Osteocyte (in vitro differentiated cells): ENCODE measurements at regions not wholly inside any gene's neighbourhood (a gene's known extent, or its start where the extent isn't known, plus 50 kb on each side); places are given as distances from the start of the nearest gene placed in this dataset.

Source experiments
- DNase-seq: peaks from one replicate; pipeline ENCODE4 v3.0.0; 2021; ENCODE audit warnings: mixed read lengths; ENCODE audit not compliant: unreplicated experiment; ENCODE audit errors: extremely low spot score
- H3K27ac Mint-ChIP-seq: one replicate; pipeline ENCODE4 v1.8.0; 2021; ENCODE audit warnings: mild to moderate bottlenecking, mixed read lengths; ENCODE audit not compliant: unreplicated experiment
- H3K27me3 Mint-ChIP-seq: one replicate; pipeline ENCODE4 v1.8.0; 2021; ENCODE audit warnings: mixed read lengths; ENCODE audit not compliant: unreplicated experiment
- H3K36me3 Mint-ChIP-seq: one replicate; pipeline ENCODE4 v1.8.0; 2021; ENCODE audit warnings: mixed read lengths; ENCODE audit not compliant: unreplicated experiment
- H3K4me1 Mint-ChIP-seq: one replicate; pipeline ENCODE4 v1.8.0; 2021; ENCODE audit warnings: mixed read lengths; ENCODE audit not compliant: unreplicated experiment
- H3K4me3 Mint-ChIP-seq: one replicate; pipeline ENCODE4 v1.8.0; 2021; ENCODE audit warnings: mild to moderate bottlenecking, moderate library complexity, mixed read lengths; ENCODE audit not compliant: unreplicated experiment
- H3K9me3 Mint-ChIP-seq: one replicate; pipeline ENCODE4 v1.8.0; 2021; ENCODE audit warnings: mixed read lengths; ENCODE audit not compliant: unreplicated experiment
- CTCF ChIP-seq: fragments of 200-600 bp; sonication (generic); IDR thresholded peaks from 2 replicates; pipeline ENCODE4 v1.5.0; 2021; ENCODE audit warnings: antibody characterized with exemption, mild to moderate bottlenecking, moderate library complexity

GRCh38 chr9:29214690-29215253 lies 1641.5 kb upstream of the C9orf72 start:
- H3K27ac Mint-ChIP-seq: no peak overlapping the region
- no peak for TF ChIP-seq CTCF
- peaks cover 13% of the 10 kb centered on the region for H3K4me1 Mint-ChIP-seq
- no peak overlapping the region for H3K4me3 Mint-ChIP-seq
- no peaks in the 10 kb centered on the region for H3K9me3 Mint-ChIP-seq
- no peaks in the 10 kb centered on the region for H3K36me3 Mint-ChIP-seq
- no peak for DNase-seq
- H3K27me3 Mint-ChIP-seq: peaks cover 68% of the 10 kb centered on the region

GRCh38 chr9:29217966-29218365 lies 1644.7 kb upstream of the C9orf72 start:
- Mint-ChIP-seq H3K9me3 (no peaks in the 10 kb centered on the region), H3K4me1 (peaks cover 7% of the 10 kb centered on the region), H3K27me3 (peaks cover 41% of the 10 kb centered on the region), H3K4me3 (no peak overlapping the region), H3K36me3 (no peaks in the 10 kb centered on the region), H3K27ac (no peak overlapping the region)
- no peak for TF ChIP-seq CTCF
- DNase-seq: no peak

- Mint-ChIP-seq H3K27me3 (peaks cover 16% of the 10 kb centered on the region), H3K27ac (no peak overlapping the region), H3K4me3 (no peak overlapping the region), H3K4me1 (no peaks in the 10 kb centered on the region), H3K9me3 (no peaks in the 10 kb centered on the region), H3K36me3 (no peaks in the 10 kb centered on the region)
- no peak for TF ChIP-seq CTCF
- no peak for DNase-seq
These were observed 1647.4 kb upstream of the C9orf72 start for GRCh38 chr9:29220596-29221251.

- no peak for TF ChIP-seq CTCF
- DNase-seq: no peak
- no peak overlapping the region for H3K27ac Mint-ChIP-seq
- no peaks in the 10 kb centered on the region for H3K9me3 Mint-ChIP-seq
- H3K27me3 Mint-ChIP-seq: no peaks in the 10 kb centered on the region
- no peaks in the 10 kb centered on the region for H3K36me3 Mint-ChIP-seq
- no peak overlapping the region for H3K4me3 Mint-ChIP-seq
- H3K4me1 Mint-ChIP-seq: no peaks in the 10 kb centered on the region
These were observed 1655.3 kb upstream of the C9orf72 start for GRCh38 chr9:29228558-29228957.

GRCh38 chr9:29230931-29231330 lies 1657.7 kb upstream of the C9orf72 start:
- H3K4me3 Mint-ChIP-seq: no peak overlapping the region
- no peaks in the 10 kb centered on the region for H3K36me3 Mint-ChIP-seq
- H3K27ac Mint-ChIP-seq: no peak overlapping the region
- no peaks in the 10 kb centered on the region for H3K9me3 Mint-ChIP-seq
- H3K27me3 Mint-ChIP-seq: no peaks in the 10 kb centered on the region
- no peak for DNase-seq
- no peak for TF ChIP-seq CTCF
- H3K4me1 Mint-ChIP-seq: no peaks in the 10 kb centered on the region
